K562 (cell line): ENCODE measurements at regions not wholly inside any gene's neighbourhood (a gene's known extent, or its start where the extent isn't known, plus 50 kb on each side); places are given as distances from the start of the nearest gene placed in this dataset.

ENCODE experiments used
- ATAC-seq: fragments of 200-7000 bp; cut with Tn5 transposase; 3 replicates; pipeline ENCODE4 v1.9.1; 2020; ENCODE audit warnings: moderate library complexity
- BruUV-seq: library from RNA; stranded (reverse); fragments of 400-500 nt; replicated peaks from 2 replicates; lab custom pipeline; 2021; lab: Mats Ljungman, UMichigan
- CTCF ChIA-PET: fragments of 300-600 bp; formaldehyde crosslinking; extraction: SDS; loops from one replicate; lab custom pipeline; 2021; ENCODE audit warnings: low intra/inter-chr PET ratio; lab: Yijun Ruan, JAX
- POLR2A ChIA-PET: fragments of 300-600, 350-650 bp; sonication (Branson Sonifier 250); formaldehyde crosslinking; extraction: SDS; loops from one replicate; lab custom pipeline; 2021; ENCODE audit warnings: antibody characterized with exemption, inconsistent platforms; lab: Yijun Ruan, JAX
- DNase-seq, 4 experiments: peaks; one replicate each; pipeline versions ENCODE4 v3.0.0 to v3.0.0-alpha.2; 2011 to 2018; ENCODE audit warnings: low spot score in 3 of 4, mixed read lengths in 3 of 4; ENCODE audit errors: extremely low read depth in 1 of 4
- FAIRE-seq: peaks from 2 replicates; lab custom pipeline; 2011; peaks lifted over from hg19 to GRCh38; lab: Jason Lieb, UNC
- H2AFZ ChIP-seq: 2 replicates; pipeline ENCODE4 v1.6.0; 2011; ENCODE audit warnings: low read depth, low read length, control low read depth, inconsistent platforms
- H3K27ac ChIP-seq: fragments of 200-600 bp; 3 replicates; pipeline ENCODE4 v1.8.0; 2011; ENCODE audit warnings: low read depth, mild to moderate bottlenecking, control low read depth, inconsistent platforms, low read length, moderate library complexity, mixed read lengths; ENCODE audit errors: extremely low read depth
- H3K27me3 ChIP-seq, 2 experiments: fragments of 300-600 bp in 1 of 2; 2 replicates in 1 of 2; 3 replicates in 1 of 2; pipeline versions ENCODE4 v1.6.0 to v1.8.0; 2011; ENCODE audit warnings: inconsistent platforms in 2 of 2, low read length in 2 of 2, mild to moderate bottlenecking in 1 of 2, mixed read lengths in 1 of 2, moderate library complexity in 1 of 2; ENCODE audit not compliant: control insufficient read depth in 2 of 2, insufficient read depth in 2 of 2
- H3K36me3 ChIP-seq: fragments of 300-600 bp; 3 replicates; pipeline ENCODE4 v1.8.0; 2011; ENCODE audit warnings: mild to moderate bottlenecking, low read length, inconsistent platforms; ENCODE audit not compliant: control insufficient read depth, insufficient read depth
- H3K4me1 ChIP-seq, 2 experiments: fragments of 200-600 bp in 1 of 2; replicated peaks in 1 of 2; 2 replicates in 1 of 2; 3 replicates in 1 of 2; pipeline versions ENCODE4 v1.5.1 to v1.8.0; 2011; ENCODE audit warnings: inconsistent platforms in 2 of 2, low read length in 2 of 2, mild to moderate bottlenecking in 1 of 2, mixed read lengths in 1 of 2, moderate library complexity in 1 of 2; ENCODE audit not compliant: control insufficient read depth in 2 of 2, insufficient read depth in 2 of 2
- H3K4me2 ChIP-seq: 2 replicates; pipeline ENCODE4 v1.6.1; 2011; ENCODE audit warnings: low read length, control low read depth, inconsistent platforms, mixed read lengths; ENCODE audit not compliant: insufficient read depth
- H3K4me3 ChIP-seq: fragments of 200-600 bp; sonication (generic), shearing (Covaris generic); 2 replicates; pipeline ENCODE4 v1.5.1; 2016; ENCODE audit warnings: control low read depth, inconsistent platforms
- H3K79me2 ChIP-seq: fragments of 200-600 bp; 3 replicates; pipeline ENCODE4 v1.8.0; 2011; ENCODE audit warnings: low read length, inconsistent platforms; ENCODE audit not compliant: control insufficient read depth, insufficient read depth
- H3K9ac ChIP-seq, 2 experiments: 2 replicates each; pipeline versions ENCODE4 v1.6.0 to v1.6.1; 2011; ENCODE audit warnings: low read depth in 2 of 2, low read length in 2 of 2, control low read depth in 1 of 2, inconsistent platforms in 1 of 2, mild to moderate bottlenecking in 1 of 2, mixed read lengths in 1 of 2; ENCODE audit not compliant: insufficient read depth in 1 of 2
- H3K9me1 ChIP-seq: one replicate; pipeline ENCODE4 v1.6.0; 2011; ENCODE audit warnings: inconsistent platforms, mild to moderate bottlenecking, low read length, moderate library complexity; ENCODE audit not compliant: control insufficient read depth, insufficient read depth
- H3K9me3 ChIP-seq: replicated peaks from 2 replicates; pipeline ENCODE4 v1.5.1; 2011; ENCODE audit warnings: low read depth, low read length, inconsistent platforms; ENCODE audit not compliant: control insufficient read depth, insufficient read depth
- H4K20me1 ChIP-seq: replicated peaks from 2 replicates; pipeline ENCODE4 v1.6.1; 2011; ENCODE audit warnings: low read length, inconsistent platforms, mixed read lengths; ENCODE audit not compliant: control insufficient read depth, insufficient read depth
- BHLHE40 ChIP-seq: IDR thresholded peaks from 2 replicates; pipeline ENCODE4 v1.6.1; 2011; ENCODE audit warnings: low read length, improper control_type of control experiment
- CEBPB ChIP-seq: fragments of 450-650 bp; IDR thresholded peaks from 2 replicates; pipeline ENCODE4 v1.6.1; 2016; ENCODE audit warnings: missing genetic modification characterization, missing compliant biosample characterization
- CREB1 ChIP-seq, 2 experiments: sonication (generic) in 1 of 2; formaldehyde crosslinking in 1 of 2; IDR thresholded peaks; 2 replicates each; pipeline versions ENCODE4 v1.6.1 to v1.8.0; 2012 to 2022; ENCODE audit warnings: inconsistent platforms in 1 of 2, mild to moderate bottlenecking in 1 of 2, missing genetic modification reagents in 1 of 2, moderate library complexity in 1 of 2
- IRF2 ChIP-seq: sonication (generic); formaldehyde crosslinking; IDR thresholded peaks from 2 replicates; pipeline ENCODE4 v1.8.1; 2022; ENCODE audit warnings: mild to moderate bottlenecking, missing genetic modification reagents
- PTBP1 ChIP-seq: fragments of 200-400 bp; formaldehyde crosslinking; IDR thresholded peaks from 2 replicates; pipeline ENCODE4 v1.6.1; 2017; ENCODE audit warnings: low read depth, low read length
- PTTG1 ChIP-seq: fragments of 450-650 bp; IDR thresholded peaks from 2 replicates; pipeline ENCODE4 v1.6.1; 2016; ENCODE audit warnings: low read depth, mild to moderate bottlenecking, missing genetic modification characterization, missing compliant biosample characterization
- TEAD4 ChIP-seq, 2 experiments: sonication (generic) in 1 of 2; formaldehyde crosslinking in 1 of 2; IDR thresholded peaks; 2 replicates each; pipeline versions ENCODE4 v1.6.1 to v1.8.0; 2012 to 2022; ENCODE audit warnings: borderline replicate concordance in 1 of 2, inconsistent platforms in 1 of 2, low read length in 1 of 2, mild to moderate bottlenecking in 1 of 2, missing genetic modification reagents in 1 of 2
- THAP12 ChIP-seq: fragments of 250-450 bp; sonication (Bioruptor Pico); IDR thresholded peaks from 2 replicates; pipeline ENCODE4 v1.9.0; 2021; ENCODE audit warnings: mild to moderate bottlenecking, inconsistent platforms
- ZNF408 ChIP-seq: fragments of 250-450 bp; sonication (Bioruptor Pico); IDR thresholded peaks from 2 replicates; pipeline ENCODE4 v1.4.0; 2020; ENCODE audit warnings: low read depth, mild to moderate bottlenecking, moderate library complexity
- ZNF586 ChIP-seq: fragments of 450-650 bp; formaldehyde crosslinking; conservative IDR thresholded peaks from 2 replicates; pipeline ENCODE4 v1.4.0; 2020; ENCODE audit warnings: mild to moderate bottlenecking, moderate library complexity
- ZNF764 ChIP-seq: fragments of 250-450 bp; sonication (Bioruptor Pico); IDR thresholded peaks from 2 replicates; pipeline ENCODE4 v1.4.0; 2020; ENCODE audit warnings: low read depth, mild to moderate bottlenecking, moderate library complexity
- ZNF830 ChIP-seq: fragments of 250-450 bp; sonication (Bioruptor Pico); IDR thresholded peaks from 2 replicates; pipeline ENCODE4 v1.5.0; 2021; ENCODE audit warnings: mild to moderate bottlenecking
- WGBS: fragments of 100-300 bp; shearing (Covaris generic); methylation state at CpG from one replicate; pipeline ENCODE4 v1.1.6; 2016; ENCODE audit warnings: low coverage, mixed read lengths; ENCODE audit not compliant: insufficient coverage; ENCODE audit errors: missing lambda C conversion rate; 5-methylcytosine and 5-hydroxymethylcytosine counted together
- in situ Hi-C: fragments of 300-500 bp; cut with MboI; formaldehyde crosslinking; loops from 4 replicates; pipeline ENCODE4 v1.15.0; 2018; ENCODE audit warnings: inconsistent platforms, mixed read lengths
- intact Hi-C: fragments of 100-400 bp; cut with micrococcal nuclease; formaldehyde crosslinking; loops from 2 replicates; pipeline ENCODE4 v1.14.2; 2022

GRCh38 chr18:34632321-34632720 is 77.8 kb upstream of the DTNA start (continued):
- TF ChIP-seq THAP12 (CRISPR knock-in tag), result no peak

GRCh38 chr18:34633368-34633767 is 76.7 kb upstream of the DTNA start:
- H3K4me3 ChIP-seq, result no peak overlapping the region
- H3K36me3 ChIP-seq, result no peaks in the 10 kb centered on the region
- no peaks in the 10 kb centered on the region for H3K79me2 ChIP-seq
- H3K27me3 ChIP-seq, result no peaks in the 10 kb centered on the region
- no peak overlapping the region for H3K9ac ChIP-seq
- POLR2A ChIA-PET, result no interaction called here
- intact Hi-C loops, result no loop called here
- no peaks in the 10 kb centered on the region for H3K9me1 ChIP-seq
- no peak for FAIRE-seq
- TF ChIP-seq BHLHE40 (no peak), CREB1 (IDR thresholded peaks at IDR 0.05) (no peak), CREB1 (CRISPR knock-in tag; IDR thresholded peaks at IDR 0.05) (no peak), IRF2 (no peak), PTTG1 (tag) (no peak), ZNF830 (CRISPR knock-in tag) (no peak), ZNF764 (no peak), ZNF586 (CRISPR knock-in tag) (no peak), CEBPB (tag) (no peak), ZNF408 (CRISPR knock-in tag) (no peak), PTBP1 (no peak), TEAD4 (IDR thresholded peaks at IDR 0.05; ENCODE audit: low read length) (no peak), TEAD4 (CRISPR knock-in tag; IDR thresholded peaks at IDR 0.05; ENCODE audit: borderline replicate concordance) (no peak)
- TF ChIP-seq, all 486 proteins: peak for 0
- H3K27ac ChIP-seq, result no peak overlapping the region
- no peak for ATAC-seq
- no peak for DNase-seq
- WGBS, result 0% methylated on average over 1 of the region's 1 CpG
- H2AFZ ChIP-seq, result no peak overlapping the region
- no peak overlapping the region for H3K4me2 ChIP-seq
- BruUV-seq, result no TSS peak
- no peaks in the 10 kb centered on the region; the same call in 1 of the 2 replicates for H3K9me3 ChIP-seq
- H4K20me1 ChIP-seq, result no peaks in the 10 kb centered on the region
- in situ Hi-C loops, result no loop called here
- CTCF ChIA-PET, result no interaction called here
- no peaks in the 10 kb centered on the region for H3K4me1 ChIP-seq
